ENCODE measurements at regions not wholly inside any gene's neighbourhood (a gene's known extent, or its start where the extent isn't known, plus 50 kb on each side); places are given as distances from the start of the nearest gene placed in this dataset.

GRCh38 chr5:19342942-19343341, 645.1 kb downstream of the CDH18 start:
- in situ Hi-C loops (cut with HindIII; ENCODE audit: low sequenced_read_pairs): no loop called here
- H3K4me3 ChIP-seq (ENCODE audit: low read depth, low read length): no peak overlapping the region
- DNase-seq (ENCODE audit: low read depth, low spot score): no peak
- TF ChIP-seq CTCF (IDR thresholded peaks at IDR 0.05; ENCODE audit: low read depth, low read length): no peak

- in situ Hi-C loops (cut with HindIII; ENCODE audit: low sequenced_read_pairs): no loop called here
- DNase-seq (ENCODE audit: low read depth, low spot score): no peak
- no peak for TF ChIP-seq CTCF (IDR thresholded peaks at IDR 0.05; ENCODE audit: low read depth, low read length)
- no peak overlapping the region for H3K4me3 ChIP-seq (ENCODE audit: low read depth, low read length)
Measured at GRCh38 chr5:19352120-19352519, 635.9 kb downstream of the CDH18 start.

- no peak for DNase-seq (ENCODE audit: low read depth, low spot score)
- in situ Hi-C loops (cut with HindIII; ENCODE audit: low sequenced_read_pairs): no loop called here
- TF ChIP-seq CTCF (IDR thresholded peaks at IDR 0.05; ENCODE audit: low read depth, low read length): no peak
- H3K4me3 ChIP-seq (ENCODE audit: low read depth, low read length): no peak overlapping the region
Measured at GRCh38 chr5:19369048-19369447, 619.0 kb downstream of the CDH18 start.

- no peak for TF ChIP-seq CTCF (IDR thresholded peaks at IDR 0.05; ENCODE audit: low read depth, low read length)
- no peak overlapping the region for H3K4me3 ChIP-seq (ENCODE audit: low read depth, low read length)
- in situ Hi-C loops (cut with HindIII; ENCODE audit: low sequenced_read_pairs): no loop called here
- no peak for DNase-seq (ENCODE audit: low read depth, low spot score)
Measured at GRCh38 chr5:19369561-19369960, 618.4 kb downstream of the CDH18 start.

- in situ Hi-C loops (cut with HindIII; ENCODE audit: low sequenced_read_pairs): no loop called here
- no peak for DNase-seq (ENCODE audit: low read depth, low spot score)
- no peak overlapping the region for H3K4me3 ChIP-seq (ENCODE audit: low read depth, low read length)
- TF ChIP-seq CTCF (IDR thresholded peaks at IDR 0.05; ENCODE audit: low read depth, low read length): no peak
Measured at GRCh38 chr5:19370655-19371386, 617.2 kb downstream of the CDH18 start.

GRCh38 chr5:19388391-19388790, 599.6 kb downstream of the CDH18 start:
- in situ Hi-C loops (cut with HindIII; ENCODE audit: low sequenced_read_pairs): no loop called here
- H3K4me3 ChIP-seq (ENCODE audit: low read depth, low read length): no peak overlapping the region
- no peak for DNase-seq (ENCODE audit: low read depth, low spot score)
- TF ChIP-seq CTCF (IDR thresholded peaks at IDR 0.05; ENCODE audit: low read depth, low read length): no peak

All from astrocyte of the spinal cord (primary cell).